PC-3 (cell line): ENCODE measurements at regions not wholly inside any gene's neighbourhood (a gene's known extent, or its start where the extent isn't known, plus 50 kb on each side); places are given as distances from the start of the nearest gene placed in this dataset.

Experiments
- ATAC-seq: fragments of 200-7000 bp; cut with Tn5 transposase; 2 replicates; pipeline ENCODE4 v1.9.1; 2020; ENCODE audit warnings: mild to moderate bottlenecking, moderate library complexity
- BruUV-seq: library from RNA; stranded (reverse); fragments of 400-500 nt; replicated peaks from 2 replicates; lab custom pipeline; 2021; lab: Mats Ljungman, UMichigan
- CTCF ChIA-PET: fragments of 300-600 bp; sonication (Branson Sonifier 250); formaldehyde crosslinking; loops from one replicate; lab custom pipeline; 2022; ENCODE audit warnings: antibody characterized with exemption; lab: Charles Lee
- POLR2A ChIA-PET: fragments of 300-600 bp; sonication (Branson Sonifier 250); formaldehyde crosslinking; loops from one replicate; lab custom pipeline; 2022; ENCODE audit warnings: antibody characterized with exemption; ENCODE audit not compliant: unreplicated experiment; lab: Charles Lee
- DNase-seq: peaks from one replicate; pipeline ENCODE4 v3.0.0-alpha.2; 2015
- H2AFZ ChIP-seq: fragments of 300-600 bp; sonication (generic); 2 replicates; pipeline ENCODE4 v1.6.0; 2016; ENCODE audit warnings: antibody characterized with exemption, low read length
- H3F3A ChIP-seq: fragments of 300-600 bp; sonication (generic); one replicate; pipeline ENCODE4 v1.6.0; 2017; ENCODE audit warnings: antibody characterized with exemption, low read length, control low read depth, mild to moderate bottlenecking; ENCODE audit not compliant: unreplicated experiment
- H3K27ac ChIP-seq: fragments of 300-600 bp; sonication (generic); 2 replicates; pipeline ENCODE4 v1.5.1; 2016; ENCODE audit warnings: mild to moderate bottlenecking, low read length
- H3K27me3 ChIP-seq: fragments of 300-600 bp; sonication (generic); 2 replicates; pipeline ENCODE4 v1.6.1; 2016; ENCODE audit warnings: low read length, mixed read lengths
- H3K36me3 ChIP-seq: fragments of 300-600 bp; sonication (generic); 2 replicates; pipeline ENCODE4 v1.6.1; 2016; ENCODE audit warnings: low read depth, mixed run types, low read length, mixed read lengths
- H3K4me1 ChIP-seq: fragments of 300-600 bp; sonication (generic); 2 replicates; pipeline ENCODE4 v1.5.1; 2016; ENCODE audit warnings: low read length; ENCODE audit not compliant: insufficient read depth
- H3K4me2 ChIP-seq: fragments of 300-600 bp; sonication (generic); 2 replicates; pipeline ENCODE4 v1.6.0; 2016; ENCODE audit warnings: low read length
- H3K4me3 ChIP-seq: fragments of 300-600 bp; sonication (generic); 2 replicates; pipeline ENCODE4 v1.5.1; 2016; ENCODE audit warnings: mild to moderate bottlenecking, low read length, mixed read lengths
- H3K79me2 ChIP-seq: fragments of 300-600 bp; sonication (generic); 2 replicates; pipeline ENCODE4 v1.6.1; 2017; ENCODE audit warnings: low read length, mixed read lengths
- H3K9ac ChIP-seq: fragments of 300-600 bp; sonication (generic); 2 replicates; pipeline ENCODE4 v1.6.0; 2016; ENCODE audit warnings: mild to moderate bottlenecking, low read length
- H3K9me2 ChIP-seq: fragments of 300-600 bp; sonication (generic); replicated peaks from 2 replicates; pipeline ENCODE4 v1.6.1; 2016; ENCODE audit warnings: mixed run types, low read length, mixed read lengths
- H3K9me3 ChIP-seq: fragments of 300-600 bp; sonication (generic); 2 replicates; pipeline ENCODE4 v1.6.1; 2016; ENCODE audit warnings: low read length, mixed read lengths
- H4K20me1 ChIP-seq: fragments of 300-600 bp; sonication (generic); 2 replicates; pipeline ENCODE4 v1.6.1; 2016; ENCODE audit warnings: low read length, mixed read lengths
- CTCF ChIP-seq: fragments of 300-600 bp; sonication (generic); conservative IDR thresholded peaks from 2 replicates; pipeline ENCODE4 v1.5.1; 2017; ENCODE audit warnings: antibody characterized with exemption, low read depth, mild to moderate bottlenecking, low read length
- EZH2 ChIP-seq: fragments of 300-600 bp; sonication (generic); IDR thresholded peaks from one replicate; pipeline ENCODE4 v1.6.1; 2017; ENCODE audit warnings: antibody characterized with exemption, mild to moderate bottlenecking, low read length; ENCODE audit not compliant: unreplicated experiment
- EZH2phosphoT487 ChIP-seq: fragments of 300-600 bp; sonication (generic); IDR thresholded peaks from 2 replicates; pipeline ENCODE4 v1.6.1; 2018; ENCODE audit warnings: mild to moderate bottlenecking, antibody characterized with exemption, low read length, borderline replicate concordance
- intact Hi-C: fragments of 100-400 bp; cut with micrococcal nuclease; formaldehyde crosslinking; loops from 2 replicates; pipeline ENCODE4 v1.9.0; 2023

- H3K9me3 ChIP-seq, result no peaks in the 10 kb centered on the region
- H3K4me3 ChIP-seq, result no peak overlapping the region
- DNase-seq (peak; percentile 19), ATAC-seq (peak; percentile 40; the same call in 1 of the 2 replicates)
- no TSS peak for BruUV-seq
- H3K9ac ChIP-seq, result no peak overlapping the region
- H3K4me2 ChIP-seq, result no peak overlapping the region
- H3K36me3 ChIP-seq, result no peaks in the 10 kb centered on the region
- no peaks in the 10 kb centered on the region for H3F3A ChIP-seq
- POLR2A ChIA-PET, result no interaction called here
- H3K79me2 ChIP-seq, result no peaks in the 10 kb centered on the region
- CTCF ChIA-PET, result no interaction called here
- intact Hi-C loops, result no loop called here
- H2AFZ ChIP-seq, result no peak overlapping the region
- no peaks in the 10 kb centered on the region for H3K4me1 ChIP-seq
- H4K20me1 ChIP-seq, result no peaks in the 10 kb centered on the region
- H3K9me2 ChIP-seq, result no peaks in the 10 kb centered on the region
- H3K27ac ChIP-seq, result peak overlapping the region; percentile 29; the same call in 1 of the 2 replicates
- TF ChIP-seq EZH2phosphoT487, result no peak
- no peak for TF ChIP-seq EZH2
- TF ChIP-seq CTCF, result no peak
- no peaks in the 10 kb centered on the region for H3K27me3 ChIP-seq
Measured at GRCh38 chr6:142561511-142562265, 259.9 kb downstream of the ADGRG6 start.

DNA sequence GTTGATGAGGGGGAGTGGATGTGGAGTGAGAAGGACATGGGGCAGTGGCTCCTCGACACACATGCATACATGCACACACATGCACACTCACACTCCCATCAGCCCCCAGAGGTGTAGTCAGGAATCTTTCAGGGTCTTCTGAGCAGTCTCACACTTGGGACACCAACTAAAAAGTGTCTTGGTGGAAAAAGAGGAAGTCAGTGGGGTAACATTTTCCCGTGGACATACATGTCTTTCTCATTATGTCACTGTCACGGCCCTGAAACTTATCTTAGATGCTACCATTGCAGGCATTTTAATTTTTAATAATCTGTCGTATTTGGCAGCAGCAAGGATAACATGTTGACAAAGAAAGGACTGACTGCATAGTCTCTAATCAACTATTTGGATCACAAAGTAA lies 261.1 kb downstream of the ADGRG6 start:
- no peaks in the 10 kb centered on the region for H3K79me2 ChIP-seq
- H3K36me3 ChIP-seq, result no peaks in the 10 kb centered on the region
- no peak overlapping the region for H3K4me2 ChIP-seq
- TF ChIP-seq EZH2phosphoT487 (no peak), CTCF (no peak), EZH2 (no peak)
- POLR2A ChIA-PET, result no interaction called here
- H3K9me3 ChIP-seq, result no peaks in the 10 kb centered on the region
- H4K20me1 ChIP-seq, result no peaks in the 10 kb centered on the region
- H2AFZ ChIP-seq, result no peak overlapping the region
- BruUV-seq, result no TSS peak
- H3K4me1 ChIP-seq, result no peaks in the 10 kb centered on the region
- no peaks in the 10 kb centered on the region for H3F3A ChIP-seq
- no peak overlapping the region for H3K27ac ChIP-seq
- intact Hi-C loops, result no loop called here
- H3K27me3 ChIP-seq, result no peaks in the 10 kb centered on the region
- H3K9ac ChIP-seq, result no peak overlapping the region
- CTCF ChIA-PET, result no interaction called here
- no peak for ATAC-seq
- H3K4me3 ChIP-seq, result no peak overlapping the region
- H3K9me2 ChIP-seq, result no peaks in the 10 kb centered on the region
- DNase-seq, result no peak

- Histone ChIP-seq H3K9ac (no peak overlapping the region), H3K27ac (no peak overlapping the region), H3K27me3 (no peaks in the 10 kb centered on the region), H3K4me2 (no peak overlapping the region), H3K9me3 (no peaks in the 10 kb centered on the region), H3K36me3 (no peaks in the 10 kb centered on the region), H3K9me2 (no peaks in the 10 kb centered on the region), H2AFZ (no peak overlapping the region), H3K4me1 (peaks cover 4% of the 10 kb centered on the region; the same call in 1 of the 2 replicates), H3K4me3 (no peak overlapping the region), H3K79me2 (no peaks in the 10 kb centered on the region), H4K20me1 (no peaks in the 10 kb centered on the region), H3F3A (no peaks in the 10 kb centered on the region)
- no TSS peak for BruUV-seq
- DNase-seq (peak; percentile 71), ATAC-seq (peak; percentile 42)
- intact Hi-C loops, result no loop called here
- CTCF ChIA-PET, result no interaction called here
- TF ChIP-seq CTCF (peak; percentile 82), EZH2 (no peak), EZH2phosphoT487 (no peak)
- POLR2A ChIA-PET, result no interaction called here
Measured at GRCh38 chr6:142566628-142567396, 265.0 kb downstream of the ADGRG6 start.
